ENCODE measurements at regions not wholly inside any gene's neighbourhood (a gene's known extent, or its start where the extent isn't known, plus 50 kb on each side); places are given as distances from the start of the nearest gene placed in this dataset.
"Not testable (repeated sequence)": the region's sequence is repeated elsewhere in the genome, so short reads cannot be mapped to it uniquely, and the experiment has no call there.

DNA sequence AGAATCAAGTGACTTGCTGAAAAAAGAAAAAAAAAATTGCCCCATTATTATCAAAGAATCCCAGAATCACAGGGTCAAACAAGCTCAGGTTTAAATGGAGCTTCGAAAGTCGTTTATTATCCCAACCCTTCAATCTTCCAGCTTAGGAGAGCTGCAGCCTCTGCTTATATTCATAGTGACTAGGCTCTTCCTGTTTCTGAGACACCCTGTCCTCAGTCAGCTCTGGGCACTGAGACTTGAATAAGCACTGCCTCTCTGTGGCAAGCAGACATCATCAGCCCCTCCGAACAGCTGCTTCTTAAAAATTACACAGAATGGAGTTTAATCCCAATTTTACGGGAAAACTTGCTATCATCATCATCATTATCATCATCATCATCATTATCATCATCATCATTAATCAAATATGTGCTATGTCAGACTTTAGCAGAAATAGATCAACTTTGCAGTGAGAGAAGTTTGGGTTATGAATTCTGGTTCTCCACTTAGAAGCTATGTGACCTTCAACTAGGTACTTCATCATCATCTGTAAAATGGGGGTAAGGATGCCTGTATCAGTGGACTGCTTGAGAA, 614.0 kb upstream of the SYNCRIP start:
- DNase-seq (ENCODE audit: low read depth in 2 of 2), result no peak

DNA sequence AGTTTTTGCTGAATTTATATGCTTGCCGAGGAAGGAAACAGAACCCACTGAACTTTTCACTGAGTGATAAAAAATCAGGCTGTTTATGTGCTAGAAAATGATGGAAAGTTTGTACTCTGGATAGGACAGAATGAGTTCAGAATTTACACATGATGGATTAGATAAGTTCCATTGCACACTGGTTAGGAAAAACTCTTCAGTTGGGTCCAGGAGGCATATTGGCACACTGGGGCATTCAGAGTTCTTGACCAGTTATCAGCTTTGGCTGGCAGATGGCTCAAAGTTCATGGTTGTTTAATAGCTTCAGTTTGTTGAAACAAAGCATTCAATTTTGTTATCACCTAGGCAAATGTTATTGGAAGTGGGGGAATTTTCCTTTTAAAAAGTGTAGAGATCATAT, 613.3 kb upstream of the SYNCRIP start:
- no peak for DNase-seq (ENCODE audit: low read depth in 2 of 2)

DNA sequence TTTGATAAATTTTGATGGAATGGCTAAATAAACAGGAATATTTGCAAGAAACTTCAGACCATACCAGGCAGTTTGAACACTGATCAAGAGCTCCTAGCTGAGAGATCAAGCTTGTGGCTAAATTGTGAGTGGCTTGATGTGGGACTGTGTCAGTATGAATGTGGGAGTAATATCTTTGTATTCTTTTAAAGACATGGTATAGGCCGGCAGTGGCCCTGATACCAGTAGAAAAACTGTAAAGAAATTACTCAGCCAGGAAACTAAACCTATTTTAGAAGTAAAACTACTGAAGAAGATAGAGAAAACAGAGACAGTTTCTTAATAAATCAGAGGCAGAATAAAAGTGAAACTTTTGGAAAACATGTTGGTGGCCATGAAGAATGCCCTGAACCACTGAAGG, 608.4 kb upstream of the SYNCRIP start:
- DNase-seq (ENCODE audit: low read depth in 2 of 2), result no peak

DNA sequence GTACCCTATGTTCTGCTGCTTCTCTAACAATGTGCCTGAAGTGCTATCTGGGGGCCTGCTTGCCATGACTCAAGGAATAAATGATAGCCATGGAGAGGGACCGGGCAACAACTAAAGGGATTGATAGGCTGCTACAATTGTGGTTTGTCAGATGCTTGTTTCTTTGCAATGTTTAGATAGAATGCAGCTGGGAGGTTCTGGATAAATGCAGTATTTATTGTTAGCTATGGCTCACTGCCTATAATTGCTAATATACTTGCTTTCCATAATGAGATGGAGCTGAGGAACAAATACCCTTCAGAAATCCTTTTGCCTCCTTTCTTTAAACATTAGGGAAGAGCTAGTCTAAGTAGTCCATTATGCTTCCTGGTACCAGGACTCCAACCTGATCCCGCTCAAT, 575.2 kb upstream of the SYNCRIP start:
- DNase-seq (ENCODE audit: low read depth in 2 of 2), result no peak

DNA sequence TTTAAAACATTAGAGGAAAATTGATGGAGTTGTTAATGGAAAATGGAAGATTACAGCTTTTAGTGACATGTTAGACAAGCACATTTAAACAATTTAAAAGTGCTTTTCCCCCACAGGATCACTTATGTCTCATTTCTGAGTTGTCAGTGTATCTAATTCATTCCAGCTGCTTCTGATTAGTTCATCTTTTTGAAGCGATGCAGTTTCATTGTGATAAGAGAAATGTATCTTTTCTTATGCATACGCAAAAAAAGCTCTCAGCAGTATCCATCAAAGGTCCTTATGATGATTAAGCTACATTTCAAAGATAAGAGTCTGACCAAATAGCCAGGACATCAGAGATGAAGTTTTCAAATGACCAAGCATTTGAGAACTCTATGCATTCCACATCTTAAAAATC, 572.6 kb upstream of the SYNCRIP start:
- DNase-seq (ENCODE audit: low read depth in 2 of 2), result no peak

DNA sequence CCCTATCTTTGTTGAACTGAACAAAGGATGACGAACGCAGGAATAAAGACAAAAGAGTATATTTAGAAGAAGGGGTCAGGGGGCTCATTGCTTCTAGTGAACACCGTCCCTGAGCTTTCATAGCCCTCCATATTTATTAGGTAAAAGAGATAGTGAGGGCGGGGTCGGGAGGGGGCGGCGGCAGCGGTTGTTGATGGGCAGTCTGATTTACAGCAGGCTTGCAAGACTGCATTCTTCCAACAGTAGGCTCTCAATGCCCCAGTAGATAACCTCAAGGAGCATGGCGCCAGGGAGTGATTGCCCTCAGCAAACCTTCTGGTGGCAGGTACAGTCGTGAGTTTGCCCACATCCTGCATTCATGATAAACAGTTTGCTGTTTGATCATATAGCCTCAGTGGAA, 563.3 kb upstream of the SYNCRIP start:
- no peak for DNase-seq (ENCODE audit: low read depth in 2 of 2)

DNA sequence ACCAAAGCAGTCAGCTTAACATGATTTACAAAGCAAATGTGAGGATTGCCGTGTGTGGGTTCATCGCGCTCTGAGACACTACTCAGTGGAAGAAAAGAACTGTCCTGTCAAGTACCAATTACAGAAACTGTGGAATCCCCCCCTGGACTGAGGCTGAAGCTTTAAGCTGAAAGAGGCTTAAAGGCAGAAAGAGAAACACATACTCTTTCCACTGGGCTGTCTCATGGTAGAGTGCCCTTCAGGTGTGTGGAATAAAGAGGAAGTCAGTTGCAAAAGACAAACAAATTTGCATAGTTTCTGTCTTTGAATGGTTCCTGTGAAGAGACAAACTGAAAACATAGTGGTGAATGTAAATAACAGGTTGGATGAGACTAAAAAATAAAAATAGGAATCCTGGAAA, 560.4 kb upstream of the SYNCRIP start:
- no peak for DNase-seq (ENCODE audit: low read depth in 2 of 2)

DNA sequence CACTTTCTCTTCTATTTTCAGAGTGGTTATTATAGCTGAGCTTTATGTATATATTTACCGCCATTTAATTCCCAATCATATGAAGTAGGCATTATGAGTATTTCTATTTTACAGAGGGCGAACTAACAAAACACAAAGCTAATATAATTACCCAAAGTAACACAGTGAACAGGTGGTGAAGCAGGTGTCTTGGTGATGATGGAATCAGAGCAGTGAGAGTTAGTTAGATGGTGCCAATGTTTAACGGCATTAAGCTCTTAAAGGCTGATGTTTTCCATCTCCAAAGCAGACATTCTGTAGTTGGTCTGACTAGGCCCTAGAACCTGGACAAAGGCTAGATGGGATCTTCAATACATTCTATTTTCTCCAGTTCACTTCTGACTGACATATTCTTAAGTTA, 551.1 kb upstream of the SYNCRIP start:
- no peak for DNase-seq (ENCODE audit: low read depth in 2 of 2)

DNA sequence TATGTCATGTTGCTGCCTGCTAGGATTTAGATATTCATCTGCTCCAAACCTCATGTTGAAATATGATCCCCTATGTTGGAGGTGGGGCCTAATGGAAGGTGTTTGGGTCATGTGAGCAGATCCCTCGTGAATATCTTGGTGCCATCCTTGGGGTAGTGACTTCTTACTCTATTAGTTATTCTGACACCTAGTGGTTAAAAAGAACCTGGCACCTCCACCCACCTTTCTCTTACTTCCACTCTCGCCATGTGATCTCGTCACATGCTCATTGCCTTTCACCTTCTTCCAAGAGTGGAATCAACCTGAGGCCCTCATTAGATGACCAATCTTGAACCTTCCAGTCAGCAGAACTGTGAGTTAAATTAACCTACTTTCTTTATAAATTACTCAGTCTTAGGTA, 549.4 kb upstream of the SYNCRIP start:
- DNase-seq (ENCODE audit: low read depth in 2 of 2), result no peak

DNA sequence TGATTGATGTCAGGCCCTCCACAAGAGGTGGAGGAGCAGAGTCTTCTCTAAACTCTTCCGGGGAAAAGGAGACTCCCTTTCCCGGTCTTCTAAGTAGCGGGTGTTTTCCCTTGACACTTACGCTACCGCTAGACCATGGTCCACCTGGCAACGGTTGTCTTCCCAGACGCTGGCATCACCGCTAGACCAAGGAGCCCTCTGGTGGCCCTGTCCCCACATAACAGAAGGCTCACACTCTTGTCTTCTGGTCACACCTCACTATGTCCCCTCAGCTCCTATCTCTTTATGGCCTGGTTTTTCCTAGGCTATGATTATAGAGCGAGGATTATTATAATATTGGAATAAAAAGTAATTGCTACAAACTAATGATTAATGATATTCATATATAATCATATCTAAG, 532.5 kb upstream of the SYNCRIP start:
- DNase-seq (ENCODE audit: low read depth in 2 of 2), result not testable (repeated sequence)

DNA sequence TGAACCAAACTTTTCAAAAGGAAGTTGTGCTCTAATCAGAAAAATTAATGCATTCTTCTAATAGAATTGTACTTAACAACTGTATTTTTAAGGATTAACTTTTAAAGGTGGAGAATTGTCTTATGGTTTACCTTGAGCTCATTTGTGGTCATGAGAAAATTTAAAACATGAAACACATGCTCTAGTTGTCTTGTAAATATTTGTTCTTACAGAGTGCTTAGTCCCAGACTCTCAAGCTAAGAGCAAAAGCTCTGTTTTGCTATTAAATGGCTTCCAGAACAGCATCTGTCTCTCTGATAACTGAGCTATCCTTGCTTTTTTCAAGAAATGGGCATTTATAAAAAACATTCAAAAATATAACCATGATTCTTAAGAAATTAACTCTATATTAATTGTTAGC, 512.2 kb upstream of the SYNCRIP start:
- DNase-seq (ENCODE audit: low read depth in 2 of 2), result no peak

DNA sequence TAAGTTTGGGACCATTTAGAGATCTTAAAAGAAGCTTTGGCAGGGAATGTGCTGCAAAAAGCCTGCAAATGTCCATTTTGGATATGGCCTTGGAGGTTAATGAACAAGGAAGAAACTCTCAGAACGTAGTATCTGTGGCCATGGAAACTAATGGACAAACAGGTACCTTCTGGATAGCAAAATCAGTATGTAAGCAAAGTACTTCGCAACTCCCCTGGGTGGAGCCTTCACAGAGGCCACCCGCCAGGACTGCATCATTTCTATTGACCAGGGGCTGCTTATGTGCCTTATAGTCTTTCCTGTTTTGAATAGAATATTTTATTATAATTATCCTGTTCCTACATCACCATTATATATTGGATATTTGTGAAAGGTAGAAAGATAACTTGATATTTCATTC, 510.8 kb upstream of the SYNCRIP start:
- DNase-seq (ENCODE audit: low read depth in 2 of 2), result no peak

DNA sequence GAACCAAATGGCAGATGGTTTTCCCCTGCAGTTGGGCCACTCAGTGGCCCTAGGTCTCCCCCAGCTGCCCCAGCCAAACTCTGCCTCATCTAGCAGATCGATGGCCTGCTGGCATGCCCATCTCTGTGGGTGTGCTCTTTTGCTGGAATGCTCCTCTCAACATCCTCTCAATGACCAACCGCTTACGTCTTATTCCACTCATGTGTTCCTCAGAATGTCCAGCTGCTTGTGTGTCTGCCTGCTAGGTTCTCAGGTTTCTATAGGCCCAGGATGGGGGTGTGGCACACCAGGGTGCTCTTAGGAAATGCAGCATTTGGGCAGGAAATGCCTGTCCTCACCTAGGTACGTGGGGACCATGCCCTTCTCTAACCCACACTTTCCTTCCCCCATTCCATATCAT, 509.9 kb upstream of the SYNCRIP start:
- DNase-seq (ENCODE audit: low read depth in 2 of 2), result no peak

DNA sequence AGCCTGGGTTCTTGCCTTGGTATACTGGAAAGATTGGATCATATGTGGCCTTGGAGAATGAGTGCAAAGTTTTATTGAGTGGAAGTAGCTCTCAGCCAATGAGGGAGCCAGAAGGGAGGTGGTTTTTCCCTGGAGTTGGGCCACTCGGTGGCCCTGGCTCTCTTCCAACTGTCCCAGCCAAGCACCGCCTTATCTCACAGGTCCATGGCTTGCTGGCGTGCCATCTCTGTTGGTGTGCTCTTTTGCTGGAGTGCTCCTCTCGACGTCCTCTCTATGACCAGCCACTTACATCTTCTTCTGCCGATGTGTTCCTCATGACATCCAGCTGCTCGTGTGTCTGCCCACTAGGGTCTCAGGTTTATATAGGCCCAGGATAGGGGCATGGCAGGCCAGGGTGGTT, 505.9 kb upstream of the SYNCRIP start:
- DNase-seq (ENCODE audit: low read depth in 2 of 2), result no peak

DNA sequence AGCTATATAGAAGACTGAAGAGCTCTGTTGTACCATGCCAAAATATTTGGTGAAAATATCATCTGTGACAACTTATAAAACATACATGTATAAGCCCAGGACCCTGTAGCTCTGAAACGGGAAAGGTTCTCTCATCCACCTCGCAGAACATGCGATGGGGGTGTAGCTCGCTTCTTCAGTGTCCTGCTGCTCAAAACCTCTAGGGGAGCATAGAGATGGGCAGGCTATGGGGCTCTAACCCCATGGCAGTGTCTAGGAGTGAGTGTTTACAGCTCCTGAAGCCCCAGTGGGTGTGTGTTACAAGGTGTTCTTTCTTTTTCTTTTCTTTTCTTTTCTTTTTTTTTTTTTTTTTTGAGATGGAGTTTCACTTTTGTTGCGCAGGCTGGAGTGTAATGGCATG, 505.2 kb upstream of the SYNCRIP start:
- no peak for DNase-seq (ENCODE audit: low read depth in 2 of 2)

DNA sequence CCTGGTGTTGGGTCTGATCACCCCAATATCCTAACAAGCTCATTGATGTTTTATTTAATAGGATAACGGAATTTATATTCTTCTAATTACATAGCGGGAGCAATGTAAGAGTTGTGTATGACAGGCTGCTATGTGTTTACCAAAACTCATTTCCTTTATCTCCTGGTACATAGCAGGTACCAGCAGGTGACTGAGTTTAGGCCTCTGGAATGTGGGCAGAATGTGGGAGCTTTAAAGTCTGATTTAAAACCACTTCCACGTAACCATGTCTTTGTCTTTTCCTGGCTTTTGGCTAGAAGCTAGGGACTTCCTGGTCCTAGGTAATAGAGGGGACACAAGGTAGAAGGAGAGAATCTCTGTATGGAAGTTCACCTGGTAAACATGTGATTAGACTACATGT, 504.6 kb upstream of the SYNCRIP start:
- DNase-seq (ENCODE audit: low read depth in 2 of 2), result no peak

DNA sequence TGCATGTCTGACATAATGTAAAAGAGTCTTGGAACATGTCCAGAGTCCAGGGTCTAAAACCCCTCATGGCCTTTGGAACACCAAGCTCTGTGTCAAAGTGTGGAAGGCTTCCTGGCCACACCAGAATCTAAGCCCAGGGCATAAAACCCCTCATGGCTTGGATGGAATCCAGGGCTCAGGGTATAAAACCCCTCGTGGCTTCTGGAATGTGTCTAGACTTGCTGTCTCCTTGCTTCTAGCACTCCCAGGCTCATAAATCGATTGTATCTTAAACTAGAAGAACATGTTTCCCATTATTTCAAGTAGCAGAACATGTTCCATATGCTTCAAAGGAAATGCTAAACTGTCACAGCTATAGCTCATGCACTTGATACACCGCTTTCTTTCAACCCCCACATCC, 504.1 kb upstream of the SYNCRIP start:
- DNase-seq (ENCODE audit: low read depth in 2 of 2), result not testable (repeated sequence)

DNA sequence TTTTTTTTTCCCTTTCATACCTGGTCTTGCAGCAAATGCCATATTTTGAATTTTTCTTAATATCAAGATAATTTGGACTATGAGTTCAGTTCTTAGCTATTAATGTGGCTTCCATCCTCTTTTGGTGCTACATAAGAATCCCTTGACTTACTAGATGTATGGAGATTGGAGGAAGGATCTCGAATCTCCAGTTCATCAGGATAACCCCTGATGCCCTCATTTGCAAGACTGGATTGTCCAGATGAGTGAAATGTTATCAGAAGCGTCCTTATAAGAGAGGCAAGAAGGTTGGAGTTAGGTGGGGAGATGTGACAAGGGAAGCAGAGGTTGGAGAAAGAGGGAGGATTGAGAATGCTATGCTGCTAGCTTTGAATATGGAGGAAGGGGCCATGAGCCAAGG, 499.6 kb upstream of the SYNCRIP start:
- DNase-seq (ENCODE audit: low read depth in 2 of 2), result no peak

DNA sequence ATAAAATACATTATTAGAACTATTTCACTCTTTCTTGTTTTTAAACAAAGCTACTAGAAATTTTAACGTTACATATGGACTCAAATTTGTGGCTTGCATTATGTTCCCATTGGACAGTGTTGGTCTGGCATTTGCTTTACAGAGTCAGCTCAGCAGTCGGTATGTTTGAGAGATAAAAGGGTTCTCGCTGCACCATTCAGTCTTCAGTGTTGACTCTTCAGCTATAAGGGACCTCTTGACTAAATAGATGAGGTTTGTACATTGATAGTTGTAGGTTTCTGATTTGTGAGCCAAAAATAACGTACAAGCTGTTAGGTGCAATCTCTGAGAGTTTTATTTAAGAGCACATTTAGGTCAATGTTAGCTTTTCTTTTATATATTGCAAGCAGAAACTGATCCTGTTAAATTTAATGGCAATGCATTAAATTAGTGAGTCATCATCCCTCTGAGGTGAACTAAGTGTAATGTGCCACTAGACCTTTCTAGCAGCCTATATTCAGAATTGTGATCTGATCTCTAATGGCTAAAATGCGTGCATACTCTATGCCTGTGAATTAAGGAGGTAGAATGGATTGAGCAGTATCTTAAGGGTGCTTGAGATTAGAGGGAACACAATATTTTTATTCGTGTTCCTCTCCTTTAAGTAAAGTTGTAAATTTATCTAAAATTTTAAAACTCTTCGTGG, 485.6 kb upstream of the SYNCRIP start:
- DNase-seq (ENCODE audit: low read depth in 2 of 2), result no peak

DNA sequence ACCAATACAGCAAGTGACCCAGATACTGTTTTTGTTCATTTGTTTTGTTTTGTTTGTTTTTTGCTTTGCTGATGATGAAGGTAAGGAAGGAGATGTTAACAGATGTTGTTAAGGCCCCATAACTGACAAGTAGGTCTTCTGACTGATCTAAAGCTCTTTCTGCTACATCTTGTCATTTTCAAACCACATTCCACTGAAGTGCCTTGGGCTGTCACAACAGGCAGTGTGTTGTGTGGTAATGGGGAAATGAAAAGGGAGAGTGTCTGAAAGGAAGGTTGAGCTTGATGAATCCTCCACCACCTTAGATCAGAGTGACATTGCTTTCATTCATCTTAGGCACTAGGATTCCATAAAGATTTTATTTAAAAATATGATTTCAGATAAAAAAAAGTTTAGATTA, 479.4 kb upstream of the SYNCRIP start:
- DNase-seq (ENCODE audit: low read depth in 2 of 2), result no peak

DNA sequence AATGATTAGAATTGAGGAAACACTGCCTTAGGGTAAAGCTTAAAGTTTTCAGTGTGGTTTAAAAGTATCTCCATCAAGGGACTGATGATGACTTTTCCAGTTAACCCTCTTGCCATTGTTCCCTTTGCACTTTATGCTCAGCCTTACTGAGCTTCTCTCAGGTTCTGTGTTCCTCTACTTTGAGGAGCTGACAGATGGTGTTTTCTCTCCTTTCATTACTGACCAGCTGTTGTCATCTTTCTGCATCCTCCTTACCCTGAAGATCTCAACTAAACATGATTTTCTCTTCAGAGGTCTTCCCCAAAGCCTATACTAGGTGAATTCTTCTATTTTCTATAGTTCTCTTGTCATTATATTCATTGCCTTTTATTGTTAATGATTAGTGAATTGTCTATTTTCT, 475.6 kb upstream of the SYNCRIP start:
- DNase-seq (ENCODE audit: low read depth in 2 of 2), result no peak

DNA sequence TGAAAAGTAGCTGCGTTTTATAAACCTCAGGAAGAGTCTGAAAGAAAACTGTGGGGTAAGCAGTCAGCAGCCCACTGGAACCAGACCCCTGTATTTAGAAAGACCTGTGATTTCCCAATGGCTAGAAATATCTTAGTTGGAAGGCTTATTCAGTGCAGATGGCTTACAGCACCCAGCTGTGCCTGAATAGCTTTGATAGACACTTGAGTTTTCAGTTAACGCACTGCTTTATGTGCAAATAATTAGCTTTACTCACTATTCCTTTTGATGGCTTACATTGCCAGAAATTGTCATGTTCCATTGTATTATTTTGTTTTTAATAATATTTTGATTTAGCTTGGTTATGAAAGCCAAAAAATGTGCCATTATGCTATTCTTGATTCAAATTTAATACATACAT, 465.3 kb upstream of the SYNCRIP start:
- no peak for DNase-seq (ENCODE audit: low read depth in 2 of 2)

DNA sequence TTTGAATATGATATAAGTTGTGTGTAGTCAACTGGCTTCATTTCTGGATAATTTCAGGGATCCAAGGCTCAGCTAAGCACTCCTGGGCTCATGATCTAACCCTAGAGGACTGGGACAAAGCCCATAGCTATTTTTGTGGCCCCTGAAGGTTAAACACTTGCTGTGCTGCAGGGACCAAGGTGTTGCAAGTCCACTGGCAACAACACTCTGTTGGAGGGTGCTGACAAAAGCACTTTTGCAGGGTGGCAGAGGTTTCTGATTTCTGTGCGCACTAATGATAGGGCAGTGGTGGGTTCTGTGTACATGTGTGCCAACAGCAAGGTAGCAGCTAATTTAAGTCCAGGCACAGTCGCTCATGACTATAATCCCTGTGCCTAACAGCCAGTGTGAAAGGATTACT, 445.3 kb upstream of the SYNCRIP start:
- DNase-seq (ENCODE audit: low read depth in 2 of 2), result no peak

DNA sequence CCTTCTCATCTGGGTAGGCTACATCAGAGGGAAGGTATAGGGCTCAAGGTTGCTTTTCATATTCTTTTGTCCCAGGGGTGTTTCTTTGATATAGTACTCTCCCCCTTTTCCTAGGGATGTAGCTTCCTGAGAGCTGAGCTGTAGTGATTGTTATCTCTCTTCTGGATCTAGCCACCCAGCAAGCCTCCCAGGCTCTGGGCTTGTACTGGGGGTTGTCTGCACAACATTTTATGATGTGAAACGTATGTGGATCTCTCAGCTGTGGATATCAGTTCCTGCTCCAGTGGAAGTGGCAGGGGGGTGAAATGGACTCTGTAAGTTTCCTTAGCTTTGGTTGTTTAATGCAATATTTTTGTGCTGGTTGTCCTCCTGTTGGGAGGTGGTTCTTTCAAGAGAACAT, 437.3 kb upstream of the SYNCRIP start:
- no peak for DNase-seq (ENCODE audit: low read depth in 2 of 2)

Data from activated CD4-positive, alpha-beta T cell treated with anti-CD3 and anti-CD28 coated beads for 24 hours (primary cell).